GM19023 (cell line): ENCODE measurements at regions not wholly inside any gene's neighbourhood (a gene's known extent, or its start where the extent isn't known, plus 50 kb on each side); places are given as distances from the start of the nearest gene placed in this dataset.

Experiments
- ATAC-seq: cut with Tn5 transposase; IDR thresholded peaks from one replicate; pipeline ENCODE4 v1.9.1; 2021; ENCODE audit warnings: mild to moderate bottlenecking, moderate library complexity; ENCODE audit not compliant: unreplicated experiment

GRCh38 chr11:113529606-113530005, 54.4 kb upstream of the DRD2 start:
- no peak for ATAC-seq

- ATAC-seq, result no peak
Observed at GRCh38 chr11:113528982-113529381, 53.8 kb upstream of the DRD2 start.

GRCh38 chr11:113526521-113526920, 51.3 kb upstream of the DRD2 start:
- no peak for ATAC-seq
